ENCODE measurements at regions not wholly inside any gene's neighbourhood (a gene's known extent, or its start where the extent isn't known, plus 50 kb on each side); places are given as distances from the start of the nearest gene placed in this dataset.

- no peak overlapping the region for H3K4me3 ChIP-seq (ENCODE audit: low read depth, low read length)
- no peak for TF ChIP-seq CTCF (IDR thresholded peaks at IDR 0.05; ENCODE audit: low read depth, low read length, missing control alignments)
- in situ Hi-C loops (cut with HindIII; ENCODE audit: low sequenced_read_pairs) = no loop called here
- peak; percentile 53 for DNase-seq (ENCODE audit: low read depth)
Observed at GRCh38 chr1:30523055-30524020, 200.0 kb downstream of the MATN1 start.

GRCh38 chr1:30522031-30523004 is 201.1 kb downstream of the MATN1 start:
- peak; percentile 52 for DNase-seq (ENCODE audit: low read depth)
- in situ Hi-C loops (cut with HindIII; ENCODE audit: low sequenced_read_pairs) = no loop called here
- no peak for TF ChIP-seq CTCF (IDR thresholded peaks at IDR 0.05; ENCODE audit: low read depth, low read length, missing control alignments)
- H3K4me3 ChIP-seq (ENCODE audit: low read depth, low read length) = no peak overlapping the region

GRCh38 chr1:30521261-30521865 is 202.0 kb downstream of the MATN1 start:
- TF ChIP-seq CTCF (IDR thresholded peaks at IDR 0.05; ENCODE audit: low read depth, low read length, missing control alignments) = no peak
- no peak for DNase-seq (ENCODE audit: low read depth)
- in situ Hi-C loops (cut with HindIII; ENCODE audit: low sequenced_read_pairs) = no loop called here
- no peak overlapping the region for H3K4me3 ChIP-seq (ENCODE audit: low read depth, low read length)

- TF ChIP-seq CTCF (IDR thresholded peaks at IDR 0.05; ENCODE audit: low read depth, low read length, missing control alignments) = no peak
- in situ Hi-C loops (cut with HindIII; ENCODE audit: low sequenced_read_pairs) = no loop called here
- no peak for DNase-seq (ENCODE audit: low read depth)
- no peak overlapping the region for H3K4me3 ChIP-seq (ENCODE audit: low read depth, low read length)
Observed at GRCh38 chr1:30520476-30520875, 202.9 kb downstream of the MATN1 start.

GRCh38 chr1:30519201-30519763 is 204.1 kb downstream of the MATN1 start:
- TF ChIP-seq CTCF (IDR thresholded peaks at IDR 0.05; ENCODE audit: low read depth, low read length, missing control alignments) = no peak
- H3K4me3 ChIP-seq (ENCODE audit: low read depth, low read length) = no peak overlapping the region
- in situ Hi-C loops (cut with HindIII; ENCODE audit: low sequenced_read_pairs) = no loop called here
- DNase-seq (ENCODE audit: low read depth) = no peak

GRCh38 chr1:30518696-30519095 is 204.7 kb downstream of the MATN1 start:
- no peak for TF ChIP-seq CTCF (IDR thresholded peaks at IDR 0.05; ENCODE audit: low read depth, low read length, missing control alignments)
- in situ Hi-C loops (cut with HindIII; ENCODE audit: low sequenced_read_pairs) = no loop called here
- no peak overlapping the region for H3K4me3 ChIP-seq (ENCODE audit: low read depth, low read length)
- no peak for DNase-seq (ENCODE audit: low read depth)
